ENCODE measurements at regions not wholly inside any gene's neighbourhood (a gene's known extent, or its start where the extent isn't known, plus 50 kb on each side); places are given as distances from the start of the nearest gene placed in this dataset.

GRCh38 chr5:103657301-103657700 is 94.7 kb upstream of the NUDT12 start:
- Histone ChIP-seq H3K4me1 (ENCODE audit: insufficient read depth, low read length) (no peaks in the 10 kb centered on the region), H4K5ac (ENCODE audit: insufficient read length, low read depth, low read length) (no peak overlapping the region), H2BK20ac (ENCODE audit: low read depth, low read length, poor library complexity, severe bottlenecking) (no peak overlapping the region), H3K9ac (ENCODE audit: extremely low read depth, insufficient read length, low read length) (no peak overlapping the region), H4K20me1 (ENCODE audit: control insufficient read depth, insufficient read depth, insufficient read length) (no peaks in the 10 kb centered on the region), H2BK12ac (ENCODE audit: insufficient read length, low read depth, low read length) (no peak overlapping the region), H3K4ac (ENCODE audit: low read depth, low read length) (no peak overlapping the region), H2AFZ (ENCODE audit: low read length) (no peak overlapping the region), H3K79me1 (ENCODE audit: insufficient read depth, low read depth, low read length, poor library complexity, severe bottlenecking) (no peaks in the 10 kb centered on the region), H2BK120ac (ENCODE audit: low read depth, low read length, poor library complexity, severe bottlenecking) (no peak overlapping the region), H3K18ac (ENCODE audit: insufficient read length, low read depth, low read length) (no peak overlapping the region), H2AK5ac (ENCODE audit: insufficient read length, low read length) (no peak overlapping the region), H2BK15ac (ENCODE audit: low read depth, low read length) (no peak overlapping the region), H3K27me3 (ENCODE audit: insufficient read depth, low read length) (no peaks in the 10 kb centered on the region), H4K8ac (replicated peaks; ENCODE audit: insufficient read length, low read depth, low read length) (no peak overlapping the region), H3K27ac (ENCODE audit: insufficient read length, low read depth, low read length) (no peak overlapping the region), H3K79me2 (ENCODE audit: insufficient read depth, low read length) (no peaks in the 10 kb centered on the region), H3T11ph (ENCODE audit: low read length) (no peak overlapping the region), H3K14ac (ENCODE audit: insufficient read depth, low read length) (no peak overlapping the region), H3K56ac (ENCODE audit: insufficient read length, low read depth, low read length) (no peak overlapping the region), H3K23me2 (ENCODE audit: insufficient read length, low read depth, low read length, poor library complexity, severe bottlenecking) (no peaks in the 10 kb centered on the region), H3K4me2 (ENCODE audit: insufficient read depth, insufficient read length, low read length) (no peak overlapping the region), H2BK5ac (ENCODE audit: insufficient read length, low read length) (no peak overlapping the region), H4K91ac (ENCODE audit: insufficient read length, low read depth, low read length) (no peak overlapping the region), H3K23ac (ENCODE audit: insufficient read length, low read depth, low read length) (no peak overlapping the region), H3K9me3 (ENCODE audit: control insufficient read depth, low read depth, low read length) (no peaks in the 10 kb centered on the region)
- no peak overlapping the region for H3K27ac Mint-ChIP-seq
- no CpG with 5 or more reads among the region's 3 CpGs for WGBS (ENCODE audit: extremely low coverage, insufficient read length, low lambda C conversion rate)
- peaks cover 2 to 4% (median 3%) of the 10 kb centered on the region in 3 experiments; a peak in 6 of 7 replicates for H3K36me3 Mint-ChIP-seq (ENCODE audit: insufficient read depth in 1 of 3, low read depth in 3 of 3)
- H3K4me3 Mint-ChIP-seq: no peak overlapping the region
- peaks cover 14 to 27% of the 10 kb centered on the region in 2 experiments for H3K4me1 Mint-ChIP-seq
- TF ChIP-seq CTCF (conservative IDR thresholded peaks at IDR 0.05): no peak
- no peak for DNase-seq
- no peaks in the 10 kb centered on the region for H3K27me3 Mint-ChIP-seq (ENCODE audit: low read depth)
- peaks cover 3 to 7% of the 10 kb centered on the region in 2 experiments for H3K9me3 Mint-ChIP-seq
